GM12873 (cell line): ENCODE measurements at regions not wholly inside any gene's neighbourhood (a gene's known extent, or its start where the extent isn't known, plus 50 kb on each side); places are given as distances from the start of the nearest gene placed in this dataset.

Source experiments
- TF ChIP-seq, protein P1 (sequence below): IDR thresholded peaks from 2 replicates; pipeline ENCODE4 v1.5.1; 2012; ENCODE audit warnings: low read depth, mild to moderate bottlenecking, moderate library complexity, low read length, control low read depth; ENCODE audit not compliant: insufficient read depth; ENCODE audit errors: missing control alignments

DNA sequence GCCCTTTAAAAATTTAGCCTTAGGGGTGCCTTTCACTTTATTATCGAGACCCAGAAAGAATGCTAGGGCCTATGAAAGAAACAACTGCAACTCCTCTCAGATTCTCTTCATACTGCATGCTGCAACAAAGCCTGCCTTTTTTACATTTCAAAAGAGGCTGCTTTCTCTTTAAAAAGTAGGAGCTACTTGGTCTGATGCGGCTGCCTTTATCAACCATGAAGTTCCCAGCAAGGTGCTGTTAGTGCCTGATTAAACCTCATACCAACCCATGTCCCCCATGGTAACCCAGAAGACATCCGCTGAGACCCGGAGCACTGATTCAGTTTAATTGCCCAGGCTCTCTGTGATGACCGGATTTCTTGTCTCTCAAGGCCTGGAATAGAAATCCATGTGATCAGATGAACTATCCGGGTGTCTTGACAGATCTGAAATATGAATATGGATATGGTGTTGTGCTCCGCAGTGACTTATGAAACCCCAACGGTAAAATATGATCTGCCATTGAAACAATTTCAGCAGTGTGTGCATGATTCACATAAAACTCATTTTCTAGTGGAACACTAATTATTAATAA lies 368.3 kb downstream of the ZNF521 start:
- TF ChIP-seq, protein P1, sequence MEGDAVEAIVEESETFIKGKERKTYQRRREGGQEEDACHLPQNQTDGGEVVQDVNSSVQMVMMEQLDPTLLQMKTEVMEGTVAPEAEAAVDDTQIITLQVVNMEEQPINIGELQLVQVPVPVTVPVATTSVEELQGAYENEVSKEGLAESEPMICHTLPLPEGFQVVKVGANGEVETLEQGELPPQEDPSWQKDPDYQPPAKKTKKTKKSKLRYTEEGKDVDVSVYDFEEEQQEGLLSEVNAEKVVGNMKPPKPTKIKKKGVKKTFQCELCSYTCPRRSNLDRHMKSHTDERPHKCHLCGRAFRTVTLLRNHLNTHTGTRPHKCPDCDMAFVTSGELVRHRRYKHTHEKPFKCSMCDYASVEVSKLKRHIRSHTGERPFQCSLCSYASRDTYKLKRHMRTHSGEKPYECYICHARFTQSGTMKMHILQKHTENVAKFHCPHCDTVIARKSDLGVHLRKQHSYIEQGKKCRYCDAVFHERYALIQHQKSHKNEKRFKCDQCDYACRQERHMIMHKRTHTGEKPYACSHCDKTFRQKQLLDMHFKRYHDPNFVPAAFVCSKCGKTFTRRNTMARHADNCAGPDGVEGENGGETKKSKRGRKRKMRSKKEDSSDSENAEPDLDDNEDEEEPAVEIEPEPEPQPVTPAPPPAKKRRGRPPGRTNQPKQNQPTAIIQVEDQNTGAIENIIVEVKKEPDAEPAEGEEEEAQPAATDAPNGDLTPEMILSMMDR = no peak

DNA sequence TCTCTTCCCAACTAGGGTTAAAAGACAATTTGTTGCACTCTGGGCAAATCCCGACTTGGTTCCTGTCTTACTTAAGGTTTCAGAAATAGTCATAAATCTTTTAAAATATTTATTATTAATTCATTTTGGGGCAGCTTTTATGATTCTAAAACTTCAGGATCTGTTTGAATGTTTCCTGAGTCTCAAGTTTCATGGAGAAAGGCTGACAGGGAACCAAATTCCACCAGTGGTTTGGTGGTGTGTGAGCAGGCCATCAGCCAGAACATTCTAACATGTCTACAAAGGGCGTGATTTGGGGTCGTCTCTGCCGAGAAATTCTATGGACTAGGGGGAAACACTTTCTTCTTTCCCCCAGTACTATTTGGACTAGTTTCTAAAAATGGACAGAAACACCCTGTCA lies 366.4 kb downstream of the ZNF521 start:
- TF ChIP-seq, protein P1 = no peak

DNA sequence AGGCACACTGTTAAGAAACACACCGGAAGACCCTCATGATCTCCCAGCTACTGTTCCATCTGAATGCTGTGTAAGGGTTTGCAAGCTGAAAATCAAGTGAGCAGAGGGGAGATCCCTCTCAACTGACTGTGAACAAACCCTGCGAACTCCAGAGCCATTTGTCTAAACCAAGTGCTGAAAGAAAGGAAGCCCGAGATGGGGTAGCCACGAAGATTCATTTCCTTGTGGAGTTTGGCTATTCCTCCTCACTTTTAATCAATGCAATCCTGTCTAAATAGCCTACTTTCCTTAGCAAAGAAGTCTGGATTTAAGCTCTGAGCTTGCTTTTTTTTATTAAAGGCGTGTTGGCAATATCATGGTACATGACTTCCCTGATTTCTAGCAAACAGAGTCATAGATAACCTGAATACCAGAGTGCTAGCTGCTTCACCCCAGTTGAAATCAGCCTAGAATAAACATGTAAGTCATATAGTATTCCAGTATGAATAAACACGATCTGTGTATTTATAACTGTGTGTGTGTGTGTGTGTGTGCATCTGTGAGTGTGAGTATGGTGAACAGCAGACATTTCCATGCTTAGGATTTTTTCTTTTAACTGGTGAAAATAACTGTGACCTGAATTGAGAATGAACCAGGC lies 365.2 kb downstream of the ZNF521 start:
- TF ChIP-seq, protein P1 = no peak

DNA sequence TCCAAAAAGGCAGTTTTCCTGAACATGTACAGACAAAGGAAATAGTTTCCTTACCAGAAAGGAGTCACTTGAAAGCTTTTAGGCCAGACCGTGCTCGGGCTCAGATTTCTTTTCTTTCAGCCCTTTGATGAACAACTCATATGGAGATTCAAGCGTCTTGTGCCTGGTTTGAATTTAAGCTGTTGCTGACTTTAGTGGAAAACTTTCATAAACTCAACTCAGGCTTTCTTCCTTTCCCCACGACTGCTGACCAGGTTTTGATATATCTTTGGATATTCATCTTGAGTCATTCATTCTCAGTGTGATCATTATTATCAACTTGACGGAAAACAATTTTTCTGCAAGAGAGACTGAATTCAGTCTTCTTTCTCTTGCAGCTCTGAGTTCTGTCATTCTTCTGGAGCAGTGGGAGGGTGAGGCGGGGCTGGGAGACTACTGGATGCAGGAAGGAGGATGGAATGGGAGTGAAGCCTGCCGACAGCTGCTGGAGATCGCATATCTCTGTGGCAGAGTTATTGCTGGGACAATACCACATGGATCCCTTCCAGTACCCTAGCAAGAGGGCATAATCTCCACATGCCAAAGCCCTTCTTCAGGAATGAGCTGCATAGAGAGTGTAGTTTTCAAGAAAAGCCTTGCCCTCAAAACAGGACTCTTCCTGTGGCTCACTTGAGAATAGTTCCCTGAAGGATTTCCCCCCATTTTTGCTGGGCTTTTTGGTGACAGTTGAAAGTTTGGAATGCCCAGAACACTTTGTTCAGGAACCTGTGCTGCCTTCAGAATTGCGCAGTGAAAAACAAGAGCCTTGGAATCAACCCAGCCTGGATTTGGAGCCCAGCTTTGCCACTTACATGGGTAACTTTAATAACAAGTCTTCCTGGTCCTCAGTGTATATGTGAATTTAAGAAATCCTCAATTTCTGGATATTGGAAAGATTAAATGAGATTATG lies 364.4 kb downstream of the ZNF521 start:
- TF ChIP-seq, protein P1 = no peak

DNA sequence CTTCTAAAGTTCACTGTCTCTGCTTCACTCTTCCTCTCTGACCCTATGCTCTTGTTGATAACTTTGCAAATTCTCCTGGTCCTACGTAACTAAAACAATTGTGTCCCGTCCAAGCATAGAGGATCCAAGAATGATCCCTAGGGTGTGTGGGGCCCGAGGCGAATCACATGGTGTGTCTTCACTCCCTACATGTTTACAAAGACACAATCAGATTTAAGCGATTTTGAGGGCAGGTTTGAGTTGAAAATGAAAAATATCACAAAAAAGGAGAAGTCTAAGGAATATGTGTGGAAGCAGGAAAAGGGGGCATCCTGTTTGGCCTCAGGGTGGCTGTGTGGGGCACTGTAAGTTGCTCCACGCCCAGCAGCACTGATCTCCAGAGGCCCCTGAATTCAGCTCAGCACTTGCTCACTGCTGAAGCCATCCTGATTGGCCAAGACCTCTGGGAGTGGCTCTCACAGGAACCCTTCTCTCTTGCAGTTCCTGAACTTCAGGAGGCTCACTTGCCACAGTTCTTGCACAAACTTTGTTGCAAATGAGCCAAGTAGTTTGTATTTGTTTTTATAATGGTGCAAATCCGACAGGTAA lies 363.6 kb downstream of the ZNF521 start:
- TF ChIP-seq, protein P1 = no peak

DNA sequence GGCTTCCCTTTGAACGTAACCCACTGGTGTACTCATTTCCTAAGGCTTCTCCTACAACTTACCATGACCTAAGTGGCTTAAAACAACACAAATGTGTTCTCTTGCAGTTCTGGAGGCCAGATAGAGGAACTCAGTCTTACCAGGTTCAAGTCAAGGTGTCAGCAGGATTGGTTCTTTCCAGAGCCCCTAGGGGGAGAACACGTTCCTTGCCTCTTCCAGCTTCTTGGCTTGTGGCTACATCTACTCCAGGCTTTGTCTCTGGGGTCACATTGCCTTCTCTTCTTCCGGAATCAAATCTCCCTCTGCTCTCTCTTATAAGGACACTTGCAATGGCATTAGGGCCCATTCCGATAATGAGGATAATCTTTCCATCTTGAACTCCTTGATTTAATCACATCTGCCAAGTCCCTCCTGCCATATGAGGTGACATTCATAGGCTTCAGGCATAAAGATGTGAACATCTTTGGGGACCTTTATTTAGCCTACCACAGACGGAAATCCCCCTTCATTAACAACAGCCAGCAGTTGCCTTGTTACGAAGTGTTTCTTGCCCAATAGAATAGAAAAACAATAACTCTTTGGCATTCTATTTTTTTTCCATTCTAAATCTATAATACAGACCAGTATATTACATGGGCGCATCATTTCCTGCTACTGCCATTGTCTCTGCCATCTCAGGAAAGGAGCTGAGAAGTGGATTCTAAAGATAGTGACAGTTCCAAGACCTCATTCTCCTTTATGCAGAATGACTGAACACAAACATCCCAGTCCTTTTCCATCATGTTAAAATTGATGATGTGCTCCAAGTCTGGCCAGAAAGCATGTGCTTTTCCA lies 362.0 kb downstream of the ZNF521 start:
- TF ChIP-seq, protein P1 = no peak
